Gastroesophageal sphincter (tissue), 4 donors: ENCODE measurements at regions not wholly inside any gene's neighbourhood (a gene's known extent, or its start where the extent isn't known, plus 50 kb on each side); places are given as distances from the start of the nearest gene placed in this dataset.

Experiments
- ATAC-seq: fragments of 150-250 bp; one replicate; pipeline ENCODE4 v1.9.1; 2016; ENCODE audit warnings: mild to moderate bottlenecking, moderate library complexity
- H3K27ac ChIP-seq, 4 donors: fragments of 200-600 bp; sonication (generic) in 3 of 4; 1 replicate in 3 of 4; 2 replicates in 1 of 4; pipeline ENCODE4 v1.5.1; 2016 to 2019
- H3K27me3 ChIP-seq: fragments of 200-600 bp; sonication (generic); one replicate; pipeline ENCODE4 v1.5.1; 2019
- H3K36me3 ChIP-seq, 2 donors: fragments of 200-600 bp; sonication (generic); one replicate each; pipeline ENCODE4 v1.5.1; 2019; ENCODE audit warnings: control low read depth in 1 of 2
- H3K4me1 ChIP-seq, 3 donors: fragments of 200-600 bp; sonication (generic); 1 replicate in 2 of 3; 2 replicates in 1 of 3; pipeline ENCODE4 v1.5.1; 2016 to 2019; ENCODE audit warnings: control low read depth in 2 of 3
- H3K4me3 ChIP-seq, 2 donors: fragments of 200-600 bp; sonication (generic); one replicate each; pipeline ENCODE4 v1.5.1; 2019; ENCODE audit warnings: mild to moderate bottlenecking in 1 of 2, moderate library complexity in 1 of 2
- H3K9me3 ChIP-seq, 3 donors: fragments of 200-600 bp; sonication (generic); one replicate each; pipeline ENCODE4 v1.5.1; 2017 to 2019; ENCODE audit warnings: control low read depth in 2 of 3
- EP300 ChIP-seq: sonication (generic); formaldehyde crosslinking; IDR thresholded peaks from one replicate; pipeline ENCODE4 v1.6.1; 2017; ENCODE audit warnings: antibody characterized with exemption, mild to moderate bottlenecking
- POLR2A ChIP-seq, 2 donors: fragments of 450-650 bp; IDR thresholded peaks; one replicate each; pipeline ENCODE4 v1.6.1; 2017; ENCODE audit warnings: antibody characterized with exemption in 2 of 2, mild to moderate bottlenecking in 2 of 2, moderate library complexity in 1 of 2
- POLR2AphosphoS5 ChIP-seq: sonication (generic); formaldehyde crosslinking; IDR thresholded peaks from one replicate; pipeline ENCODE4 v1.6.1; 2017; ENCODE audit warnings: antibody characterized with exemption
- WGBS, 2 donors: methylation state at CpG; one replicate each; pipeline ENCODE4 v1.1.5; 2018; ENCODE audit warnings: low coverage in 1 of 2; 5-methylcytosine and 5-hydroxymethylcytosine counted together
- TF ChIP-seq, protein P1 (sequence below), 4 experiments: fragments of 200-600 bp in 2 of 4; fragments of 450-650 bp in 2 of 4; sonication (generic) in 1 of 4; IDR thresholded peaks; one replicate each; pipeline ENCODE4 v1.5.1; 2017 to 2019; ENCODE audit warnings: antibody characterized with exemption in 4 of 4, mild to moderate bottlenecking in 2 of 4, moderate library complexity in 2 of 4

GRCh38 chr16:73537921-73538320 lies 490.0 kb upstream of the ZFHX3 start:
- Histone ChIP-seq H3K27me3 (peaks cover 5% of the 10 kb centered on the region), H3K4me3 (no peak overlapping the region), H3K36me3 (no peaks in the 10 kb centered on the region), H3K9me3 (no peaks in the 10 kb centered on the region), H3K4me1 (no peaks in the 10 kb centered on the region), H3K27ac (no peak overlapping the region)
- WGBS, 2 donors = 89% methylated on average over 3 of the region's 3 CpGs
- ATAC-seq = no peak
- TF ChIP-seq POLR2A (IDR thresholded peaks at IDR 0.05) (no peak), EP300 (no peak), POLR2AphosphoS5 (no peak)
- TF ChIP-seq, protein P1, sequence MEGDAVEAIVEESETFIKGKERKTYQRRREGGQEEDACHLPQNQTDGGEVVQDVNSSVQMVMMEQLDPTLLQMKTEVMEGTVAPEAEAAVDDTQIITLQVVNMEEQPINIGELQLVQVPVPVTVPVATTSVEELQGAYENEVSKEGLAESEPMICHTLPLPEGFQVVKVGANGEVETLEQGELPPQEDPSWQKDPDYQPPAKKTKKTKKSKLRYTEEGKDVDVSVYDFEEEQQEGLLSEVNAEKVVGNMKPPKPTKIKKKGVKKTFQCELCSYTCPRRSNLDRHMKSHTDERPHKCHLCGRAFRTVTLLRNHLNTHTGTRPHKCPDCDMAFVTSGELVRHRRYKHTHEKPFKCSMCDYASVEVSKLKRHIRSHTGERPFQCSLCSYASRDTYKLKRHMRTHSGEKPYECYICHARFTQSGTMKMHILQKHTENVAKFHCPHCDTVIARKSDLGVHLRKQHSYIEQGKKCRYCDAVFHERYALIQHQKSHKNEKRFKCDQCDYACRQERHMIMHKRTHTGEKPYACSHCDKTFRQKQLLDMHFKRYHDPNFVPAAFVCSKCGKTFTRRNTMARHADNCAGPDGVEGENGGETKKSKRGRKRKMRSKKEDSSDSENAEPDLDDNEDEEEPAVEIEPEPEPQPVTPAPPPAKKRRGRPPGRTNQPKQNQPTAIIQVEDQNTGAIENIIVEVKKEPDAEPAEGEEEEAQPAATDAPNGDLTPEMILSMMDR (IDR thresholded peaks at IDR 0.05) = no peak

DNA sequence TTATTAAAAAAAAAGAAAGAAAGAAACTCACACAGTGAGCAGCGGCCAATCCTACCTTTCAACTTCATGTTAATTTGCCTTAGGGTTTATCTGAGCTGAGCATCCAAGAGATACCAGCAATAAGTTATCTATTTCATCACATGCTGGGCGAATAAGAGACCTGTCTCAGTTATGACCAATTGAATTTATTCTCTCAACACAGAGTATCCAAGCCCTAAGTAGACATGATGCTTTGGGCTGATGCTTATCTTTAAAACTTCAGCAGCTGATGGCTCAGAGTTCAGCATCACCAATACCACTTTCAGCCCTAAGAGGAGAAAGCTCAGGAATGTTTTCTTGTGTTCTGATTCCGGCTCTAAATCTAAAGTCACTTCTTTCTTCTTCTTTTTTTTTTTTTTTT lies 489.0 kb upstream of the ZFHX3 start:
- Histone ChIP-seq H3K27me3 (no peaks in the 10 kb centered on the region), H3K4me3 (no peak overlapping the region), H3K9me3 (no peaks in the 10 kb centered on the region), H3K4me1 (no peaks in the 10 kb centered on the region), H3K27ac (no peak overlapping the region), H3K36me3 (no peaks in the 10 kb centered on the region)
- 79 to 95% methylated on average over 3 of the region's 3 CpGs for WGBS, 2 donors
- TF ChIP-seq, protein P1 (IDR thresholded peaks at IDR 0.05) = no peak
- TF ChIP-seq POLR2AphosphoS5 (no peak), POLR2A (IDR thresholded peaks at IDR 0.05) (no peak), EP300 (no peak)
- ATAC-seq = no peak

DNA sequence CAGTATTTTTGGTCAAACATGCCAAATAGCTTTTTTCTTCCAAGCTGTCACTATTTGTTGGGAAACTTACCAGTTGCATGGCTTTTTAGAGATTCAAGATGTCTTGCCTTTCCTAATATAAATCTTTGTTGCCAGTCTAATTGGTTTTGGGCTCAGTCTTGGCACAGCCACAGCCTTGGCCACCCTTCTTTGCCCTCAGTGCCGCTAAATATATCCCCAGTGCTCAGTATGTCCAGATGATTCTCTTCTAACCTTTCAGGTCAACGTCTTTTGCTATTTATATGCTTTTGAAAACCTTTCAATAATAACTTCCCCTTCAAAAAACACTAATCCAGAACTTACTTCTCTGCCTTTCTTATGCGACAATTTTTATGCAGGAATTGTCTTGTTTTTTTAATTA lies 483.1 kb upstream of the ZFHX3 start:
- H3K36me3 ChIP-seq = no peaks in the 10 kb centered on the region
- no peak overlapping the region for H3K27ac ChIP-seq
- H3K4me1 ChIP-seq = no peaks in the 10 kb centered on the region
- no peaks in the 10 kb centered on the region for H3K27me3 ChIP-seq
- H3K4me3 ChIP-seq = no peak overlapping the region
- TF ChIP-seq, protein P1 (IDR thresholded peaks at IDR 0.05) = no peak
- TF ChIP-seq POLR2AphosphoS5 (no peak), POLR2A (IDR thresholded peaks at IDR 0.05) (no peak), EP300 (no peak)
- H3K9me3 ChIP-seq = no peaks in the 10 kb centered on the region
- WGBS, 2 donors = 31 to 45% methylated on average over 3 of the region's 3 CpGs
- ATAC-seq = no peak

DNA sequence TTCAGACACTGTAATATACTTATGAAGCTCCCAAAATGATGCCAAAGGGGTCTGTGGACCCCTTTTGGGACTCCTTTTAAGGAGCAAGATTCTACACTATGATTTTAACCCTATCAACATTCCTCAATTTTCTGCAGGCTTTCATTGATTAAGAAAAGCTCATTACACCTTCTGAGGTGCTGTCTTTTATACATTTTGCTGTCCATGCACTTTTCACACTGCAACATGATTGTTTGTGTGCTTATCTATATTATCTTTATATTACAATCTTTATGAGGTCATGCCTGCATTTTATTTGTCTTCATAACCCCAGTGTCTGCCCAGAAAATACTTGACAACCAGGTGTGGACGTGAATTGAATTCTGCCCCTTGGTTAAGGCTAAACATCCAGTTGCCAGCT lies 482.6 kb upstream of the ZFHX3 start:
- no peak for ATAC-seq
- Histone ChIP-seq H3K27me3 (no peaks in the 10 kb centered on the region), H3K36me3 (no peaks in the 10 kb centered on the region), H3K9me3 (no peaks in the 10 kb centered on the region), H3K27ac (no peak overlapping the region), H3K4me3 (no peak overlapping the region), H3K4me1 (no peaks in the 10 kb centered on the region)
- WGBS, 2 donors = 50 to 62% methylated on average over 1 of the region's 1 CpG
- TF ChIP-seq POLR2A (IDR thresholded peaks at IDR 0.05) = no peak
- TF ChIP-seq EP300 = no peak
- TF ChIP-seq POLR2AphosphoS5 = no peak
- TF ChIP-seq, protein P1 (IDR thresholded peaks at IDR 0.05) = no peak

DNA sequence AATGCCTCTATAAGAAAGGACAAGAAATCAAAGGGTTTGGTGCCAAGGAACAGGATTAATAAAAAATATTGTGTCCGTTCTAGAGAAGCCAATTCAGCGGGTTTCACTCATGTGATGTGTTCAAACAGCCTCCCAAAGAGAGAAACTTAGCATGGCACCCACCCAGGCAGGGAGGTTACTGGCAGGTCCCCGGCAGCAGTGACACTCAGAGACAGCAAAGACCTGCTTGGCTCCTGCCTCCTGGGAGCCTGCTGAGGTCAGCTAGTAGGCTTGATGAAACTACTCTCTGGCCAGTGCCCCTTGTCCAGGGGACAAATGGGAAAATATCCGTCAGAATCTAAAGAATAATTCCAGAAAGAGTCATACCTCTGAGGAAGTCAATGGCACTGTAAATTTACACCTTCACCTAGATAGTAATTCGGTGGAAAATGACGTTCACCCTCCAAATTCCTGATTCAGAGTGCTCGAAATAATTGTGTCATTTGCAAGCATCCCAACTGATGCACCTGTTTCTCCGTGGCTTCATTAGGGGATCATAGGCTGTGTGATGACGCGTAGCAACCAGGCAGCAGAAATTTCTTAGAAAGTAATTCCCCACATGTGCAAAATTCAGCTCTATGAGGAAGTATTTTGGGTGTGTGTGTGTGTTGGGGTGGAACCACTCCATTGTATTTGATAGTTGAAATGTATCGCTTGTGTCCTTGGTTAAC lies 481.5 kb upstream of the ZFHX3 start:
- Histone ChIP-seq H3K4me1 (no peaks in the 10 kb centered on the region), H3K27me3 (no peaks in the 10 kb centered on the region), H3K4me3 (no peak overlapping the region), H3K36me3 (no peaks in the 10 kb centered on the region), H3K27ac (no peak overlapping the region), H3K9me3 (no peaks in the 10 kb centered on the region)
- no peak for ATAC-seq
- TF ChIP-seq POLR2AphosphoS5 (no peak), EP300 (no peak), POLR2A (IDR thresholded peaks at IDR 0.05) (no peak)
- TF ChIP-seq, protein P1 (IDR thresholded peaks at IDR 0.05) = no peak
- WGBS, 2 donors = 78 to 88% methylated on average over 7 to 9 of the region's 11 CpGs
